Kidney glomerular epithelial cell (primary cell): ENCODE measurements at regions not wholly inside any gene's neighbourhood (a gene's known extent, or its start where the extent isn't known, plus 50 kb on each side); places are given as distances from the start of the nearest gene placed in this dataset.

Source experiments
- DNase-seq: peaks from one replicate; lab custom pipeline; 2025; lab: John Stamatoyannopoulos, UW

DNA sequence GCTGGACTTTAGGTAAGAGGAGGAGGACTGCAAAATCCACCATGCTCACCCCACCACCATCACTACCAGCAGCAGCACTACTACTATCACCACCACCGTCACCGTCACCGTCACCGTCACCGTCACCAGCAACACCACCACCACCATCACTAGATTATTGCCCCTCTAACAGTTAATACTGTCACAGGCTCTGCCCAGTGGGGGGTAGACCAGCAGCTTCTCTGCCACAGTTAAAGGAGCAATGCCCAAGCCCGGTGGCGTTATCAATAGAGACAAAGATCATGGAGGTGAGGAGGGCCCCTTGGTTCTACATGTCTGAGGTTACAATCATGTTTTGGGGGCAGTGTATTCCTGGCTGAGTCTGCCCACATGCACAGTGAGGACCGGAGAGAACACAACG is 184.4 kb upstream of the DYNLRB2 start:
- DNase-seq = no peak

DNA sequence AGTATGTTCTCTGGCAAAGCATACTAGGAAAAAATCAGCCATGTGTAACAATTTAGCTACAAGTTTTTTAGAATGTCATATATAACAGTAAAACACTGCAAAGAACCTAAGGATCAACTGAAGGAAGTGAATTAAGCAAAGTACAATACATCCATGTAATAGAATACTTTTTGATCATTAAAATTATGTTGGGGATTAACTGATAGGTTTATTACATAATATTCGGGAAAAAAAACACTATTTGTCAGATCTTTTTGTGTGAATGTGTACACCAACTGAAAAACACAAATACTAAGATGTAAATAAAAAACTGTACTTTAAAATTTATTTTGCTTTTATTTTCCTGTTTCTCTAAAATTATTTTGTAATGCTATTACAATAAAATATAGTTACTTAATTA is 185.5 kb upstream of the DYNLRB2 start:
- DNase-seq = no peak

DNA sequence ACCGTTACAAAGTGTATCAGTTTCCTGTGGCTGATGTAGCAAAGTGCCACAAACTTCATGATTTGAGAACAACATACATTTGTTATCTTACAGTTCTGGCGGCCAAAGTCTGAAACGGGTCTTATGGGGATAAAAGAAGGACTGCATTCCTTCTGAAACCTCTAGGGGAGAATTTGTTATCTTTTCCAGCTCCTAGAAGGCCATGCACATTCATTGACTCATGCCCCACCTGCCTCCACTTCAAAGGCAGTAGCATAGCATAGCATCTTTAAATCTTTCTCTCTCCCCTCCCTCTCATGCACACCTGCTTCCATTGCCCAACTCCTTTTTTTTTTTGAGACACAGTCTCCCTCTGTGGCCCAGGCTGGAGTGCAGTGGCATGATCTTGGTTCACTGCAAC is 190.7 kb upstream of the DYNLRB2 start:
- no peak for DNase-seq

DNA sequence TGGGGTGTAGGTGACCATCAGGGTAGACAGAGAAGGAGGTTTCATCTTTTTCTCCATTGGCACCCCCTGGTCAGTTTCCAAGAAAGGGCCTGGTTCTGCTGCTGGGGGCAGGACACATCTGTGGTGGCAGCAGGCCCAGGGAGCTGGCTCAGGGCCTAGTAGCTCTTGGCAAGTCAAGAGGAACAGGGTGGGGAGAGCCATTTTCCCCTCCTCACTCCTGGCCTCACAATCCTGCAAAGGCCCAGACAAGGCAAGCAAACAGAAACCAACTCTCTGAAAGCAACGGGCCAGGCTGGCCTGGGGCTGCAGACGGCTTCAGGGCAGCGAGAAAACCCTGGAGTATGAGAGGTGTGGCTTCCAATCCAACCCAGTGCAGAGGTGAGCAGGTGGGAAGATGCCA is 192.9 kb upstream of the DYNLRB2 start:
- no peak for DNase-seq

DNA sequence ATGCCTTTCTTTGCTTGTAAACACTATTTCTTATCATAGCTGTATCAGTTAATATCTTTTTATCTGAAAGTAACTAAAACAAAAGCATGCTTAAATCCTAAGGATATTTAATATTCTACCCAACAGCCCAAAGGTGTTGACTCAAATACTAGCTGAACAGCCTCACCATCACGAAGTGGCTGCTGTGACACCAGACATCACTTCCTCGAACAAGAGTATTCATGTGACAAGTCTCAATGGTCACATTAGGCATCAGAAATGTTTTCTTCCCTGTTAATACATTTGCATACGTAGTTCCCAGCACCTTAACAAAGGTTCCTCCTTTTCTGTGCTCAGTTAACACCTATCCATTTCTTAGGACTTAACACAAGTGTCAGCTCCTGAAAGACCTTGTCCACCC is 193.8 kb upstream of the DYNLRB2 start:
- no peak for DNase-seq

DNA sequence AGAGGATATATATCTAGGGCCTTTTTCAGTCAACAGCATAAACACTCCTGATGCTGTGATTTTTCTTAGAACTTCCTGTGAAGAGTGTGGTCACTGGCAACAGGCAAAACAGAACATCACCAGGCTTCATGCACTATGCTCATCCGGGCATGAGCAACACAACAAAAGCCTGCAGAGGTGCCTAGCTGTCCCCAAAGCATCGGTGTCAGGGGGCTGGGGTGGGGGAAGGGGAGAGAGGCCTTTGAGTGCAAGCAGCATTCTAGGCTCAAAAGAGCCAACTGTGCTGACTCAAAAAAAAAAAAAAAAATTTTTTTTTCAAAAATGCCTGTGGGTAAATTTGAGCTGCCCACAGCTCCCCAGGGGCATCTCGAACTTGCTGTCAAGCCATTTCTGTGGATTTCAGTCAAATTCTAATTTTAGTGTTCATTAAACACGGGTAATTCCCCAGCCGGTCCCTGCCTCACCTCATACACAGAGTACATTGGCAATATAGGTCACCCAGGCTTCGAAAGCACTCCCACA is 194.6 kb upstream of the DYNLRB2 start:
- DNase-seq = no peak

DNA sequence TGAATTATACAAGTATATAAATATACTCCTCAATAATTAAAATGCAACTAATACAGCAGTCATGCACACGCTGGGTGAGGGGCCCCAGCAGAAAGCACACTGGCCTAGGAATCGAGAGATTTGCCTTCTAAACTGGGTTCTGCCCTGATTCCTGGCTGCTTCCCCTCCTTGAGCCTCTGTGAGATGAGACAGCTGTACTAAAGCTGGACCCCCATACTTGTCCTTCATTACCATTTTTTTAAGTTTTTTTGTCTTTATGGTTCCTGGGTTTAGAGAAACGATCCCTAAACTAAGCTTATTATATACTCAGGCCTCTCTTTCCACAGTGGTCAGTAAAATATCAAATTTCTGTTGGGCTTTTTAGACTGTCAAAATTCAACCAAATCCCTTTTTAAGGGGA is 195.1 kb upstream of the DYNLRB2 start:
- no peak for DNase-seq

DNA sequence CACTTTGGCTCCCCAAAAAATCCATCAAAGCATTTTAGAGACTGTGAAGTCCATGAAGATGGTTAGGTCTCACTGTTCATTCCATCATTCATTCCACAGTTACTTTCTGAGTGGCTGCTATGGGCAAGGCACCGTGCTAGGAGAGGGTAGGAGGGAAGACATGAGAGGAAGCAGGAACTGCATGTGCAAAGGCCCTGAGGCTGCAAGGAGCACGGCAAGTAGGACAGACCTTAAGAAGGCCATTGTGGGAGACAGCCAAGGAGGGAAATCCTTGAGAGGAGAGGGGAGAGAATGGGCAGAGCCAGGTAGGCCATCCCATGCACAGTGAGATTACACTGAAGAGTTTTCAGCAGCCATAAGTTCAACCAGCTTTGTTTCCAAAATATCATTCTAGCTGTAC is 196.2 kb upstream of the DYNLRB2 start:
- no peak for DNase-seq

DNA sequence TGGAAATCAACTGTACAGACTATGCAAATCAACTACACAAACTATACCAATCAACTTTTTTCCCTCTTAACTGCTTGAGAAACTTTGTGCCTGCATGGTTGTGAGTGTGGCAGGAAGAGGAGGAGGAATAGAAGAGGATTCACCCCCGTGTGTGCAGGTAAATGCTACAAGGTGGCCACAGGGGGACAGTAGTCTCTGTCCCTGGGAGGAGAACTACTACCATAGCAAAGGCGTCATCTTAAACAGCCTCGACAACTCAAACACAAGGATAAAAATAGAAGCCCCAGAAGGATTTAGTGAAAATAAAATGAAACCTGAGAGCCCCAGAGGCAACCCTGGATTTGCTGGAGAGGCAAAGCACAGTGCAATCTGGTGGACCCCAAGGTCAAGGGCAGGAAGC is 199.5 kb upstream of the DYNLRB2 start:
- DNase-seq = no peak

DNA sequence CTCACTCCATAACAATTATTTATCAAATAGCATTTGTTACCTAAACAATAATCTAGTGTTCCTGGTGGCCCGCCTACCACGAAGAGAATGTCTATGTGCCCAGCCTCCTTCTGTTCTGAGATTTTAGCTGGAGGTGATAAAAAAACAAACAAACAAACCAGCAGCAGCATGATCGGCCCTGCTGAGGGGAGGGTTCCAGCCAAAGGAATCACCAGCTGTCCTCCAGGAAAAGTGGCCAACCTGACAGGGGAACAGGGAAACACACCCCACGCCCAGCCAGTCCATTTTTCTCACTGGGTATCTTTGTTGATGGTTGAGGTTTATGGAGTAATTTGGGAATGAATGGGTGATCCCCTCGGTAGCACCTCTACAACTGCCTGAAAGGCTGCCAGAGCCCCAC is 203.0 kb upstream of the DYNLRB2 start:
- no peak for DNase-seq

DNA sequence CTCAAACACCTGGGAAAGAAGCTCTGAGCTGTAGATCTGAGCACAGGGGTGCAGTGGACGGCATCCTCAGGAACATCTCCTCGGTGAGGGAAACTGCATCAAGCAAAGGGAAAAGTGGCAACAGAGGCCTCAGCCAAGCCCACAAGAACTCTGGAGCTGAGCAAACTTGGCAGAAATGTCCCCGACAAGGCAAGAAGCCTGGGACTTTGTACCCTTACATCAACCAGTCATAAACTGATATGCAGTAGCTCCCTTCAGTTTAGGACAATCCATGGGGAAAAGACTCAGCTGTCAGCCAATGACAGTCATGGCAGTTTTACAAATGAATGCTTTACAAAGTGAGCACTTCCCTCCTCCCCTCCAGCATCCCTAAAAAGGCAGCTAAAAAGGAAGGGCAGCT is 210.0 kb upstream of the DYNLRB2 start:
- no peak for DNase-seq

DNA sequence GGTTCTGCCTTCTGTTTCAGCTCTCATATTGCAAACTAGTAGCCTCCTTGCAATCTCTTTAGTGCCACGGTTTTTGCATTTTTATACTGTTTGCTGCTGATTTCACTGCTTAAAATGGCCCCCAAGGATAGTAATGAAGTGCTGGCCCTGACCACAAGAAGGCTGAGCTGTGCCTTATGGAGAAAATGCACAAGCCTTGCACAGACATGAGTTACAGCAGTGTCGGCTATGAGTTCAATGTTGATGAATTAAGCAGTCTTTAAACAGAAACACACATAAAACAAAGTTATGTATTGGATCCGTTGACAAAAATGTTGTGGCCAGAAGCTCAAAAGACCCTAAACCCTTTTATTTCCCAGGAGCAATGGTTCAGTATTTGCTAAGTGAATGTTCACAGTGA is 210.6 kb upstream of the DYNLRB2 start:
- DNase-seq = no peak

DNA sequence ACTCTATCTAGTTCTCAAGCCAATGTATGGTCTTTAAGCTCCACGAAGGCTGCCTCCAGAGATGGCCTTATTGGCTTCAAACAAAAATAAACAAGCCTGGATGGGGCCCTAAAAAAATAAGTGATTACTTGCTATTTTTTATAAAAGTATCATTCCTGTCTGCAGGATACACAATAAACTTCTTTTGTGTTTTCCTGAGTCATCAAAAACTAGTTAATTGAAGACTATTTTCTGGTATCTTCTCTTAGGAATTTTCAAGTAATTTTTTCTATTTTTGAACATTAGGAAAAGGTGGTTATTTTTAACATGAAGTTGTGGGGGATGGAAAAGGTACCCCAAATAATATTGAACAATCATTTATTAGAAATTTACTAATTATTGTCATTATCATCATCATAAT is 213.1 kb upstream of the DYNLRB2 start:
- no peak for DNase-seq

DNA sequence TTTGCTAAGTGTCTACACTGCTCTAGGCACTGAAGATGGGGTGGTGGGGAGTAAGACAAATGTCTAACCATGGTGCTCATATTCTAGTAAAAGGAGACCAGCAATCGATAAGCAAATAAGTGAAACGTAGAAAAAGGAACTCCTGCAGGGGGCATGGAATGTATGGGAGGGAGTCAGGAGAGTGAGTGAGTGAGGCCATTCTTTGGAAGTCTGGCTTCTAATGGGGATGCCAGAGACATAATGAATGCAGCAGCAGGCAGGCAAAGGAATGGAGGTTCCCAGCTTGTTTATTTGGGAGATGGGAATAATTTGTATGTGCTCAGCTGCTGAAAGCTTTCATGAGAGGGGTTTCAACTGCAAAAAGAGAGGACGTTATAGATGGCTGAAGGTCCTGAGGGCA is 216.4 kb upstream of the DYNLRB2 start:
- DNase-seq = no peak

DNA sequence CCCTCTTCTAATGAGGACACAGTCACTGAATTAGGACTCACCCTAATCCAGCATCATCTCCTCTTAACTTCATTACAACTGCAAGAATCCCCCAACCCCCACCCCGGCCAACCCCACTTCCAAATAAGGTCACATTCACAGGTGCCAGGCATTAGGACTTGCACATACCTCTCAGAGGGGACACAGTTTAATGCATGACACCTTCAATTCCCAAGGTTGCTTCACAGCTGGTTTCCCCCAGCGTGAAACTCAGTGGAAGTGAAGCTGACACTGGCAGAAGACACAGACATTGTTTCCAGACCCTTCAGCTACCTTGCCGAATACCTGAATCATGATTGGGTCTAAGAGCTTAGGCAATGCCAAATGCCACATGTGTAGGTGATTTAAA is 217.0 kb upstream of the DYNLRB2 start:
- no peak for DNase-seq

DNA sequence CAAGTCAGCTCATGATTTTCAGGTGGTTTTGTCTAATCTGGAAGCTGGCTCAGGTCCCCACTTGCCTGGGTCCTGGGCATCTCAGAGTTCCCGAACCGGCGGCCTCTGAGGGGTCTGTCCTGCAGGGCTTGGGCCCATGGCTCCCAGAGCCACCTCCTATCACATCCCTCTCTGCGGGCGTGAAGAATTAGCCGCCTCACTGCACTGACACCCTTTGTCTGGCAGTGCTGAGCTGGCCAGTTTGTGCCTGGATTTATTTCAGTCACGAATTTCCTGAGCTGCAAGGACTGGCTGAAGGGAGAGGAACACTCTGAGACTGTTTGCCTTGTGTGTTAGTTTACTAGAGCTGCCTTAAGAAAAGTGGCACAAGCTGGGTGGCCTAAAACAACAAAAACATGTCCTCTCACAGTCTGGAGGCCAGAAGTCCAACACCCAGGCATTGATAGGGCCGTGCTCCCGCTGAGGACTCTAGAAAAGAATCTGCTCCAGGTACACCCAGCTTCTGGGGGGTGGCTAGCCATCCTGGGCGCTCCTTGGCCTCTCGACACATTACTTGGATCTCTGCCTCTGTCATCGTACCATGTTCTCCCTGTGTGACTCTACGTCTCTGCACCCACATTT is 217.5 kb upstream of the DYNLRB2 start:
- DNase-seq = no peak

DNA sequence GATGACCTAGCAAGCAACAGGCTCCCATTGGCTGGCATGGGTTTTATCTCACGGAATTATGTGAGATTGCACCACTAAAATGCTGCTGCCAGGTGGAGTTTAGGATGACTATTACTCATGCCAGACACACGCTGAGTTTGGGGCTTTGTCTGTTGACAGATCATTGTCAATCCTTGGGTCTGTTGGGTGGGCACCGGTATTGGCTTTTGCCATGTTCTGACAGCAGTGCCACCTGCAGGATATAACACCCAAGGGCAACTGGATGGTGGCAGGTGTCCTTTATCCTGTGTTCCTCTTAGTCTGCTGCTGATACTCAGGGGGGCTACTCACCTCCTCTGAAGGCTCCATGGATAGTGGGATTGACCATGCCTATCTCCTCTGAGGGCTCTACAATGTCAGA is 221.6 kb upstream of the DYNLRB2 start:
- DNase-seq = no peak

DNA sequence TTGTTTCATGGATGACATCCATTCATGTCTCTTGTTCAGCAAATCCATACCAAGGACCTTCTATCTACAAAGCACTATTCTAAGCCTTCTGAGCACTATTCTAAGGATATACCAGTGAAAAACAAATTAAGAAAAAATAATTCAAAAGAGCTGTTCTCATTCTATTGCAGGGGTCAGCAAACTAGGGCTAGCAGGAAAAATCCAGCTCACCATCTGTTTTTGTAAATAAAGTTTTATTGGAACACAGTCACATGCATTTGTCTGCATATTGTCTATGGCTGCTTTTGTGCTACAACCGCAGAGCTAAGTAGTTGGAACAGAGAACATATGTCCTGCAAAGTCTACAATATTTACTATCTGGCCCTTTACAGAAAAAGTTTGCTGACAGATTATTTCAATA is 222.7 kb upstream of the DYNLRB2 start:
- DNase-seq = no peak

DNA sequence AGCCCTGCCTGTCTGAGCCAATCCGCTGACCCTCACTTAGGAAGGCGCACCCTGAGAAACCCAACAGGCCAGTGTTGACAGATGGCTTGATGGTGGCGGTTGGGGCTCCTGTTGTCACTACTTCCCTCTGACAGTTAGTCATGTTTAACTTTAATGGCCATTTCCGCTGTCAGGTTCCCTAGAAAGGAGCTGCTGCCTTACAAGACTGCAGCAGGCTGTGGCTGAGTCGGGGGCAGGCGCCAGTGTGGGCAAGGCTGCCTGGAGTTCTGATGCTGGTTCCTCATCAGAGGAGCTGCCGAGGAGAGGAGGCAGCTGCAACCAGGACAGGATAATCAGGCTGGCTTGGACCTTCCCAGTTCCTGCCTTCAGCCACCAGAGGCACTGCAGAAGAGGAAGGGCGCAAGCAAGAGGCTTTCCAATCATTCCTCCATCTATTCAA is 223.2 kb upstream of the DYNLRB2 start:
- DNase-seq = no peak

DNA sequence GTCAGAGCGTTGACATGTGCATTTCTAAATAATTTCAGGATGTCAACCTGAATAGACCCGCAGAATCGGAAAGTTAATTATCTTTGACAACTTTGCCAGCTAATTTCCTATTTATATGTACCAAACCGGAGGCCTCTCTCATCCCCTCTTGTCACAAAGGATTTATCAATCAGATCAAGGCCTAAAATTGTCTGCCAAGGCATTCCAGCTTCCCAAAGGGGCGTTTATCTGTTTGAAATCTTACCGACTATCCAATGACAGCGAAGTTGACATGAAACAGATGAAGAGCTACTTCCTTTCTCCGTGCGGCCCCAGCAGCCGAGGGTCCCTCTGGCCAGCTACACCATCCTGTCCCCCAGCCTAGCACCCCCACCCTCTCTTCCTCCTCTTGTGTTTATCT is 223.7 kb upstream of the DYNLRB2 start:
- no peak for DNase-seq

DNA sequence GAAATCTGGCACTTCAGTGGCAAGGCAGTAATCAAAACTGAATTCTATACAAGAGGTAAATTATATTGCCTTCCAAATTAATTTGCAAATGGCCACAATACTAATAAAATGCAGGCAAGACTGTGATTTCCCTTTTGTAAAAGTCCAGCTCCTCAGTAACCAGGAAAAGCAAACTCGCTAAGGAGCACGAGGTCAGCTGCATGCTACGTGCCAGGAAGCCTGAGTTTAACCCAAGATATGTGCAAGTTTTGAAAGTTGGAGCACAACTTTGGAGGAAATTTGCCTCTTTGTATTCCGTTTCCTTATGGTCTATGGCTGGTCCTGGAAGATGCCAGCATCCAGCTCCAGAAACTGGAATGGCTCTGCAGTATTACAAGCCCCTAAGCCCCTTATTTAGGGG is 226.8 kb upstream of the DYNLRB2 start:
- no peak for DNase-seq

DNA sequence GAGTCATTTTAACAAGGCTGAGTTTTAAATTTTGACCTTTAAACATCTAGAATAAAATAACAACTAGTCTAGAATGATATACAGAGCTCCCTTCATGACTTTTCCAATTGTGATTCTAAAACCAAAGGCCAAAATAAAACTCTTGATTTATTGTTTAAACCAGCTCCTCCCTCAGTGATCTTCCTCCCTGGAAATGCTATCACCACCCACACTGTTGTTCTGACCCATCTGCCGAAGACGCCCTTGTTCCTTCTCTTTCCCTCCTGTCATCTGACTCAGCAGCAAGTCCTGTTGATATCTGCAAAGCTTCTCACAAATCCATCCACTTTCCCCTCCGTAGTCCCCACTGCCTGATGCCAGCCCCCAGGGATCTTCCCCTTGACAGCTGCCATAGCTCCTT is 231.6 kb upstream of the DYNLRB2 start:
- DNase-seq = no peak

DNA sequence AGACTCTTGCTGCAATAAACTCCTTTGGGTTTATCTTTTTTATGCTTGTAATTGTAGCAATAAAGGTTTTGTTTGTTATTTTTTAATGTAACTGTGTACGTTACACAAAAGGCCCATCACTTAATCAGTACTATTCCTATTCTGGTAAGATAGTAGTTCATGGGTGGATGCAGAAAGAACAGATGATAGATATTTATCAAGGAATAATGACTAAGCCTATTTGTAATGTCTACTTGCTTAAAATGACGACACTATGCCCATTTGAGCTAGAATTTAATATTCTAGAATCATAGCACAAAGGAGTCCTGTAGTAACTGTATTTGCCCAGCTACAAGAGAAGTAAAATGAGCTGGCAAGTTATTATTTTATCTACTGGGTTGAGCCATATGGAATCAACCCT is 235.4 kb upstream of the DYNLRB2 start:
- DNase-seq = no peak

DNA sequence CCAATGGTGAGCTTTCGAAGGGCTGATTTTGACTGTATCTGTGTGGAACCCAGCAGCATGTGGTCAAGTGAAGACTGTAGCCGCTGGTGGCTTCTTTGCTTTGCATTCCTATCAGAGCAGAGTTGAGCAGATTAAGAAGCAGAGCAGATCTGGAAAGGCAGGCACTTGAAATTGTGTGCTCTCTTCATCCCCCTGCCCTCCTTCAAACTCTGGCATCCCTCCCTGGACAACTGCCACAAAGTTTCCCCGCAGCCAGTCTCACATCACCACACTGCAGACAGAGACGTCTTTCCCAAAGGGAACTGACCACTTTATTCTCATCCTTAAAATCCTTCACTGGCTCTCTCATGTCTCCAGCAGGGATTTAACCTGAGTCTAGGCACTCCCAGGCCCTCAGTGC is 237.1 kb upstream of the DYNLRB2 start:
- no peak for DNase-seq

DNA sequence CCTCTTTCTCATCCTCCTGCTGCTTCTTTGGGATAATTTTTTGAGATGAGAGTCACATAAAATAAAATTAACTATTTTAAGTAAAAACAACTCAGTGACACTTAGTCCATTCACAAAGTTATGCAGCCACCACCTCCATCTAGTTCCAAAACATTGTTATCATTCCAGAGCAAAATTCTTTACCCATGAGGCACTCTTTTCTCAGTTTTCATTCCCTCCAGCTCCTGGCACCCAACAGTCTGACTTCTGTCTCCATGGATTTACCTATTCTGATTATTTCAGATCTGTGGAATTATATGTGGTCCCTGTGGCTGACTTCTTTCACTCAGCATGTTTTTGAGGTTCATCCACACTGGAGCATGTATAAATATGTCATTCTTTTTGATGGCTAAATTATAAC is 239.9 kb upstream of the DYNLRB2 start:
- DNase-seq = peak; percentile 88
